Caco-2 (cell line): ENCODE measurements at regions not wholly inside any gene's neighbourhood (a gene's known extent, or its start where the extent isn't known, plus 50 kb on each side); places are given as distances from the start of the nearest gene placed in this dataset.

Experiments
- BruUV-seq: library from RNA; stranded (reverse); fragments of 400-500 nt; replicated peaks from 2 replicates; lab custom pipeline; 2021; lab: Mats Ljungman, UMichigan
- CTCF ChIA-PET: fragments of 300-600 bp; sonication (Branson Sonifier 250); formaldehyde crosslinking; loops from one replicate; lab custom pipeline; 2022; ENCODE audit warnings: antibody characterized with exemption; lab: Charles Lee
- POLR2A ChIA-PET: fragments of 300-600 bp; sonication (Branson Sonifier 250); formaldehyde crosslinking; loops from one replicate; lab custom pipeline; 2022; ENCODE audit warnings: antibody characterized with exemption; lab: Charles Lee
- DNase-seq, 2 experiments: peaks; one replicate each; pipeline versions ENCODE4 v3.0.0 to v3.0.0-alpha.2; 2020 to 2022
- H3K27me3 ChIP-seq: replicated peaks from 2 replicates; pipeline ENCODE4 v1.6.0; 2011; ENCODE audit warnings: low read length; ENCODE audit not compliant: control insufficient read depth, insufficient read depth
- H3K36me3 ChIP-seq: 2 replicates; pipeline ENCODE4 v1.5.1; 2011; ENCODE audit warnings: low read length; ENCODE audit not compliant: control insufficient read depth, insufficient read depth
- H3K4me1 ChIP-seq: fragments of 250-450 bp; sonication (Bioruptor Pico); 2 replicates; pipeline ENCODE4 v1.5.1; 2020; ENCODE audit warnings: mild to moderate bottlenecking
- H3K4me3 ChIP-seq: 2 replicates; pipeline ENCODE4 v1.5.1; 2011; ENCODE audit warnings: low read depth, mild to moderate bottlenecking, control low read depth, low read length
- H3K9me3 ChIP-seq: fragments of 250-450 bp; sonication (Bioruptor Pico); 2 replicates; pipeline ENCODE4 v1.5.1; 2020; ENCODE audit warnings: mild to moderate bottlenecking, moderate library complexity
- H3K27ac Mint-ChIP-seq: one replicate; pipeline ENCODE4 v1.8.0; 2022; ENCODE audit warnings: mixed read lengths; ENCODE audit not compliant: unreplicated experiment
- H3K27me3 Mint-ChIP-seq: one replicate; pipeline ENCODE4 v1.8.0; 2022; ENCODE audit warnings: mixed read lengths; ENCODE audit not compliant: insufficient read depth, unreplicated experiment
- H3K36me3 Mint-ChIP-seq: one replicate; pipeline ENCODE4 v1.8.0; 2022; ENCODE audit warnings: mild to moderate bottlenecking, mixed read lengths; ENCODE audit not compliant: insufficient read depth, unreplicated experiment
- H3K4me1 Mint-ChIP-seq: one replicate; pipeline ENCODE4 v1.8.0; 2022; ENCODE audit warnings: low read depth, mixed read lengths; ENCODE audit not compliant: unreplicated experiment
- H3K4me3 Mint-ChIP-seq: one replicate; pipeline ENCODE4 v1.8.0; 2022; ENCODE audit warnings: mild to moderate bottlenecking, moderate library complexity, mixed read lengths; ENCODE audit not compliant: unreplicated experiment
- H3K9me3 Mint-ChIP-seq: one replicate; pipeline ENCODE4 v1.8.0; 2022; ENCODE audit warnings: mixed read lengths; ENCODE audit not compliant: unreplicated experiment
- CTCF ChIP-seq, 2 experiments: fragments of 200-600 bp in 1 of 2; IDR thresholded peaks; 1 replicate in 1 of 2; 2 replicates in 1 of 2; pipeline versions ENCODE4 v1.5.1 to v1.8.0; 2011 to 2022; ENCODE audit warnings: antibody characterized with exemption in 1 of 2, control low read depth in 1 of 2, inconsistent platforms in 1 of 2, low read depth in 1 of 2, low read length in 1 of 2, mild to moderate bottlenecking in 1 of 2, moderate library complexity in 1 of 2; ENCODE audit not compliant: insufficient read depth in 1 of 2, severe bottlenecking in 1 of 2, unreplicated experiment in 1 of 2
- intact Hi-C: fragments of 100-400 bp; cut with micrococcal nuclease; formaldehyde crosslinking; loops from one replicate; pipeline ENCODE4 v1.10.0; 2022; ENCODE audit not compliant: unreplicated experiment

DNA sequence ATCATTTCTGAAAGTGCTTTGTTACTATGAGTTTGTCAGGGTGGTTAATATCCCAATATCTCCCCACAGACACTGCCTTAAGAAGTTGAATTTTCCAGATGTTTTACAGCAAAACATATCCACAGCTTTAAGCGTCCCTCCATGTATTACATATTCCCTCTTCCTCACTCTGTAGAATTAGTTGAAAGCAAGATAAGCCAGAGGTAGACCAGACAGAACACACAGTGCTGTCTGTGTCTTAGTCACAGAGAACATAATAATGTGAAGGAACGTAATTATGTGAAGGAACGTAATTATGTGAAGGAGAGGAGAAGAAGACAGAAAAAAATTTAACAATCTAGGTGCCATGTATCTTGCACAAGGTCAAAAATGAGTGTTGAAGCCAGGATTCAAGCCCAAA is 81.9 kb upstream of the LRATD1 start:
- ChIA-PET POLR2A (no interaction called here), CTCF (no interaction called here)
- no peak for TF ChIP-seq CTCF (IDR thresholded peaks at IDR 0.05; ENCODE audit: insufficient read depth in 1 of 2, low read depth in 1 of 2, low read length in 1 of 2, severe bottlenecking in 1 of 2, unreplicated experiment in 1 of 2)
- Histone ChIP-seq H3K9me3 (no peaks in the 10 kb centered on the region), H3K4me3 (no peak overlapping the region), H3K4me1 (no peaks in the 10 kb centered on the region), H3K27me3 (no peaks in the 10 kb centered on the region), H3K36me3 (no peaks in the 10 kb centered on the region)
- no peak for DNase-seq
- no peaks in the 10 kb centered on the region for H3K36me3 Mint-ChIP-seq
- H3K9me3 Mint-ChIP-seq = no peaks in the 10 kb centered on the region
- BruUV-seq = no TSS peak
- no peaks in the 10 kb centered on the region for H3K4me1 Mint-ChIP-seq
- no peak overlapping the region for H3K4me3 Mint-ChIP-seq
- no peaks in the 10 kb centered on the region for H3K27me3 Mint-ChIP-seq
- intact Hi-C loops = no loop called here
- H3K27ac Mint-ChIP-seq = no peak overlapping the region

- DNase-seq = no peak
- Mint-ChIP-seq H3K4me1 (no peaks in the 10 kb centered on the region), H3K9me3 (no peaks in the 10 kb centered on the region), H3K27me3 (no peaks in the 10 kb centered on the region), H3K36me3 (no peaks in the 10 kb centered on the region), H3K4me3 (no peak overlapping the region), H3K27ac (no peak overlapping the region)
- Histone ChIP-seq H3K4me1 (no peaks in the 10 kb centered on the region), H3K4me3 (no peak overlapping the region), H3K36me3 (no peaks in the 10 kb centered on the region), H3K9me3 (no peaks in the 10 kb centered on the region), H3K27me3 (no peaks in the 10 kb centered on the region)
- TF ChIP-seq CTCF (IDR thresholded peaks at IDR 0.05; ENCODE audit: insufficient read depth in 1 of 2, low read depth in 1 of 2, low read length in 1 of 2, severe bottlenecking in 1 of 2, unreplicated experiment in 1 of 2) = no peak
- ChIA-PET CTCF (no interaction called here), POLR2A (no interaction called here)
- intact Hi-C loops = no loop called here
- BruUV-seq = no TSS peak
Measured at GRCh38 chr2:14551069-14551468, 81.4 kb upstream of the LRATD1 start.

DNA sequence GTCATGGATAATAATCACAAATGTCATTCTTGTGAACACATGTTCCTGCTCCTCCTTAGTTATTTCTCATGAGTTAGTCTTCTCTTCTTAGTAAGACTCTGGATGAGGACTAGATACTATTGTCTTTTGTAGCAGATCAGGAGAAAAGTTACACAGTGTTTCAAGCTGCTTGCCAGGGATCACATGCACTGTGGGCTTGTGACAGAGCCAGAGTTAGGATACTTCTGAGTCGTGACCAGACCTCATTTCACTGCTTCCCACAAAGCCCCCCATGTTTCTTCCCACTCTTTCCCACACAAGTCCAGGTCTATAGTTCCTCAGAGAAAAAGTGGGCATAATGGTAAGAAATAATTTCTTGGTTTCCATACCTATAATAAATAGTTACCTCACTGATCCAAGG is 80.2 kb upstream of the LRATD1 start:
- Histone ChIP-seq H3K36me3 (no peaks in the 10 kb centered on the region), H3K4me1 (no peaks in the 10 kb centered on the region), H3K4me3 (no peak overlapping the region), H3K9me3 (no peaks in the 10 kb centered on the region), H3K27me3 (no peaks in the 10 kb centered on the region)
- ChIA-PET CTCF (no interaction called here), POLR2A (no interaction called here)
- DNase-seq = no peak
- no TSS peak for BruUV-seq
- TF ChIP-seq CTCF (IDR thresholded peaks at IDR 0.05; ENCODE audit: insufficient read depth in 1 of 2, low read depth in 1 of 2, low read length in 1 of 2, severe bottlenecking in 1 of 2, unreplicated experiment in 1 of 2) = no peak
- intact Hi-C loops = no loop called here
- H3K36me3 Mint-ChIP-seq = no peaks in the 10 kb centered on the region
- no peaks in the 10 kb centered on the region for H3K4me1 Mint-ChIP-seq
- H3K27me3 Mint-ChIP-seq = no peaks in the 10 kb centered on the region
- H3K4me3 Mint-ChIP-seq = no peak overlapping the region
- no peak overlapping the region for H3K27ac Mint-ChIP-seq
- H3K9me3 Mint-ChIP-seq = no peaks in the 10 kb centered on the region
